Endothelial cell (in vitro differentiated cells): ENCODE measurements at regions not wholly inside any gene's neighbourhood (a gene's known extent, or its start where the extent isn't known, plus 50 kb on each side); places are given as distances from the start of the nearest gene placed in this dataset.

Experiments used
- DNase-seq: peaks from one replicate; pipeline ENCODE4 v3.0.0; 2021; ENCODE audit warnings: low spot score
- H3K27ac Mint-ChIP-seq: one replicate; pipeline ENCODE4 v1.8.0; 2021; ENCODE audit warnings: mixed read lengths, inconsistent platforms; ENCODE audit not compliant: unreplicated experiment
- H3K27me3 Mint-ChIP-seq: one replicate; pipeline ENCODE4 v1.8.0; 2021; ENCODE audit warnings: mild to moderate bottlenecking, moderate library complexity, mixed read lengths, inconsistent platforms; ENCODE audit not compliant: unreplicated experiment
- H3K36me3 Mint-ChIP-seq: one replicate; pipeline ENCODE4 v1.8.0; 2021; ENCODE audit warnings: mild to moderate bottlenecking, low read depth, mixed read lengths, inconsistent platforms; ENCODE audit not compliant: unreplicated experiment
- H3K4me1 Mint-ChIP-seq: one replicate; pipeline ENCODE4 v1.8.0; 2021; ENCODE audit warnings: mild to moderate bottlenecking, mixed read lengths, inconsistent platforms; ENCODE audit not compliant: unreplicated experiment
- H3K4me3 Mint-ChIP-seq: one replicate; pipeline ENCODE4 v1.8.0; 2021; ENCODE audit warnings: mild to moderate bottlenecking, mixed read lengths, inconsistent platforms; ENCODE audit not compliant: unreplicated experiment
- H3K9me3 Mint-ChIP-seq: one replicate; pipeline ENCODE4 v1.8.0; 2021; ENCODE audit warnings: mixed read lengths, inconsistent platforms; ENCODE audit not compliant: unreplicated experiment
- TF ChIP-seq, protein P1 (sequence below): fragments of 200-600 bp; sonication (generic); IDR thresholded peaks from one replicate; pipeline ENCODE4 v1.5.0; 2021; ENCODE audit warnings: antibody characterized with exemption; ENCODE audit not compliant: unreplicated experiment

DNA sequence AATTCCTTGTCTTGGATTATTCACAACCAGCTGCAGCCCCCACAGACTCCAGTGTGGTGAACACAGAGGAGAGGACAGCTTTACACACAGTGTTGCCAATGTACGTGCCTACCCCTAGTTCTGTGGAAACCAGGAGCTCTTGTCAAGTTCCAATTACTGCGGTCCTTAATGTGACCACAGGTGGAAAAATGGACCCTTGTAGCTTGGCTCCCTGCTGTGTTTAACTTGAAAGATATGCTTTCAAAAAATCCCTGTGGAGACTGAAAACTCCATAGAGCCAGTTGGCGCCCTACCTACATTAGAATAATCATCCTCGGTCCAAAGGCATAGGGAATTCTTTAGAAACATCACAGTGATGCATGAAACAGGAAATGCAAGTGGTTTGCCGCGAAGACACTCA, 118.3 kb upstream of the SLC22A23 start:
- H3K27ac Mint-ChIP-seq: no peak overlapping the region
- H3K4me1 Mint-ChIP-seq: no peaks in the 10 kb centered on the region
- no peak overlapping the region for H3K4me3 Mint-ChIP-seq
- DNase-seq: no peak
- TF ChIP-seq, protein P1, sequence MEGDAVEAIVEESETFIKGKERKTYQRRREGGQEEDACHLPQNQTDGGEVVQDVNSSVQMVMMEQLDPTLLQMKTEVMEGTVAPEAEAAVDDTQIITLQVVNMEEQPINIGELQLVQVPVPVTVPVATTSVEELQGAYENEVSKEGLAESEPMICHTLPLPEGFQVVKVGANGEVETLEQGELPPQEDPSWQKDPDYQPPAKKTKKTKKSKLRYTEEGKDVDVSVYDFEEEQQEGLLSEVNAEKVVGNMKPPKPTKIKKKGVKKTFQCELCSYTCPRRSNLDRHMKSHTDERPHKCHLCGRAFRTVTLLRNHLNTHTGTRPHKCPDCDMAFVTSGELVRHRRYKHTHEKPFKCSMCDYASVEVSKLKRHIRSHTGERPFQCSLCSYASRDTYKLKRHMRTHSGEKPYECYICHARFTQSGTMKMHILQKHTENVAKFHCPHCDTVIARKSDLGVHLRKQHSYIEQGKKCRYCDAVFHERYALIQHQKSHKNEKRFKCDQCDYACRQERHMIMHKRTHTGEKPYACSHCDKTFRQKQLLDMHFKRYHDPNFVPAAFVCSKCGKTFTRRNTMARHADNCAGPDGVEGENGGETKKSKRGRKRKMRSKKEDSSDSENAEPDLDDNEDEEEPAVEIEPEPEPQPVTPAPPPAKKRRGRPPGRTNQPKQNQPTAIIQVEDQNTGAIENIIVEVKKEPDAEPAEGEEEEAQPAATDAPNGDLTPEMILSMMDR: no peak
- no peaks in the 10 kb centered on the region for H3K9me3 Mint-ChIP-seq
- no peaks in the 10 kb centered on the region for H3K36me3 Mint-ChIP-seq
- H3K27me3 Mint-ChIP-seq: peaks cover 6% of the 10 kb centered on the region

GRCh38 chr6:3573670-3574069, 116.8 kb upstream of the SLC22A23 start:
- Mint-ChIP-seq H3K27me3 (peaks cover 6% of the 10 kb centered on the region), H3K27ac (no peak overlapping the region), H3K4me1 (peaks cover 3% of the 10 kb centered on the region), H3K4me3 (no peak overlapping the region), H3K36me3 (no peaks in the 10 kb centered on the region), H3K9me3 (no peaks in the 10 kb centered on the region)
- TF ChIP-seq, protein P1: no peak
- DNase-seq: no peak

- peaks cover 6% of the 10 kb centered on the region for H3K4me1 Mint-ChIP-seq
- TF ChIP-seq, protein P1: no peak
- no peak overlapping the region for H3K27ac Mint-ChIP-seq
- no peak for DNase-seq
- H3K27me3 Mint-ChIP-seq: peaks cover 6% of the 10 kb centered on the region
- no peaks in the 10 kb centered on the region for H3K9me3 Mint-ChIP-seq
- no peaks in the 10 kb centered on the region for H3K36me3 Mint-ChIP-seq
- no peak overlapping the region for H3K4me3 Mint-ChIP-seq
Observed at GRCh38 chr6:3571836-3572235, 115.0 kb upstream of the SLC22A23 start.

DNA sequence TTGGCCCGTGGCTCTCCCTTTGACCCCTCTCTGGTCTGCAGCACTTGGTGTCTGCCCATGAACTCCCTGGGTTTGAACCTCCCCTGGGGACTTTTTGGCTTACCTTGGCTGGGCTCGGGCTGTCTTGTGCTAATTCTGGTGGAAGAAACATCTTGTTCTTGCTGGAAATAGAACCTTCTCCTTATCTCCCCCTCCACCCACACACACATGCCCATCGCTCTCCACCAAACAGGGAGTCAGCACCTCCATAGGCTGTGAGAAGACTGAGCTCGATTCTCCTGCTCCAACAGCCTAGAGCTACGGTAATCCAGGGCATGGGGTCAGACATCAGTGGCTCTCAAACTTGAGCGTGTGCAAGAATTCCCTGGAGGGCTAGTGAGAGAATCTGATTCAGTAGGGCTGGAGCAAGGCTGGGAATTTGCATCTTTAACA, 114.4 kb upstream of the SLC22A23 start:
- no peak overlapping the region for H3K4me3 Mint-ChIP-seq
- DNase-seq: no peak
- no peaks in the 10 kb centered on the region for H3K9me3 Mint-ChIP-seq
- no peak overlapping the region for H3K27ac Mint-ChIP-seq
- TF ChIP-seq, protein P1: no peak
- H3K4me1 Mint-ChIP-seq: peaks cover 9% of the 10 kb centered on the region
- H3K27me3 Mint-ChIP-seq: peaks cover 6% of the 10 kb centered on the region
- H3K36me3 Mint-ChIP-seq: no peaks in the 10 kb centered on the region

- no peaks in the 10 kb centered on the region for H3K36me3 Mint-ChIP-seq
- DNase-seq: no peak
- H3K9me3 Mint-ChIP-seq: no peaks in the 10 kb centered on the region
- no peak overlapping the region for H3K4me3 Mint-ChIP-seq
- peaks cover 6% of the 10 kb centered on the region for H3K27me3 Mint-ChIP-seq
- TF ChIP-seq, protein P1: no peak
- peaks cover 9% of the 10 kb centered on the region for H3K4me1 Mint-ChIP-seq
- no peak overlapping the region for H3K27ac Mint-ChIP-seq
Observed at GRCh38 chr6:3569816-3570215, 113.0 kb upstream of the SLC22A23 start.
